Spinal cord (tissue), 9 donors: ENCODE measurements at regions not wholly inside any gene's neighbourhood (a gene's known extent, or its start where the extent isn't known, plus 50 kb on each side); places are given as distances from the start of the nearest gene placed in this dataset.
A peak's percentile ranks its signal among the peaks of the same experiment; 100 is the strongest.

Experiments
- DNase-seq, 6 donors: peaks; one replicate each; pipeline versions ENCODE4 v3.0.0 to v3.0.0-alpha.2; 2013 to 2015; ENCODE audit warnings: low spot score in 6 of 6, low read depth in 4 of 6
- H3K27ac ChIP-seq: one replicate; pipeline ENCODE4 v1.5.1; 2013; ENCODE audit warnings: low read depth, low read length, control low read depth
- H3K27me3 ChIP-seq: one replicate; pipeline ENCODE4 v1.6.1; 2013; ENCODE audit warnings: low read length; ENCODE audit not compliant: control insufficient read depth, insufficient read depth
- H3K36me3 ChIP-seq: one replicate; pipeline ENCODE4 v1.6.1; 2013; ENCODE audit warnings: low read length; ENCODE audit not compliant: control insufficient read depth, insufficient read depth
- H3K4me1 ChIP-seq: one replicate; pipeline ENCODE4 v1.6.1; 2013; ENCODE audit warnings: low read length; ENCODE audit not compliant: control insufficient read depth, insufficient read depth
- H3K4me3 ChIP-seq: one replicate; pipeline ENCODE4 v1.5.1; 2013; ENCODE audit warnings: low read depth, low read length, control low read depth
- H3K9me3 ChIP-seq: one replicate; pipeline ENCODE4 v1.6.1; 2013; ENCODE audit warnings: low read length; ENCODE audit not compliant: control insufficient read depth, insufficient read depth
- WGBS: methylation state at CpG from one replicate; pipeline ENCODE4 v1.1.5; 2013; ENCODE audit warnings: missing lambda C conversion rate; ENCODE audit not compliant: insufficient coverage; 5-methylcytosine and 5-hydroxymethylcytosine counted together
- donor health status: healthy.

GRCh38 chr1:80181418-80181817 lies 1174.9 kb upstream of the ADGRL4 start:
- no peaks in the 10 kb centered on the region for H3K4me1 ChIP-seq
- H3K4me3 ChIP-seq = no peak overlapping the region

DNA sequence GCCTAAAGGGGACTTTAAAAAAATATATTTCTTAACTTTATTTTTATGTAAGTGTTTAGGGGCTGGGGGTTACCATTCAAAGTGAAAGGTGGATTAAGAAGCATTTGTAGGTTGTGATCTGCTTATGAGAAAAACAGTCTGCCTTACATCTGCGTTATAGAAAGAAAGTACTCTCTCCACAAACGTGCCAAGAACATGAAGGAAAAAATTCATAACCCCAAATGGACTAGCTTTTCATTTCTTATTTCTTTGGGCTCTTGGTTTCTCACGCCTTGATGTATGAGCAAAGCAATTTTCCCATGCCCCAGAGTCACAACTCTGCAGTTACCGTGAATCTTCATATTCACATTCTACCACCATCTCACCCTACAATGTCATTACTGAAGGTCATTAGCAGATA lies 1165.1 kb upstream of the ADGRL4 start:
- no peaks in the 10 kb centered on the region for H3K9me3 ChIP-seq
- no peaks in the 10 kb centered on the region for H3K36me3 ChIP-seq
- H3K27ac ChIP-seq = no peak overlapping the region
- H3K4me1 ChIP-seq = no peaks in the 10 kb centered on the region
- DNase-seq = no peak
- 100% methylated on average over 3 of the region's 4 CpGs for WGBS
- no peak overlapping the region for H3K4me3 ChIP-seq
- H3K27me3 ChIP-seq = no peaks in the 10 kb centered on the region

More at GRCh38 chr1:80181418-80181817, 1174.9 kb upstream of the ADGRL4 start:
- H3K27me3 ChIP-seq = no peaks in the 10 kb centered on the region
- H3K36me3 ChIP-seq = no peaks in the 10 kb centered on the region
- no peak for DNase-seq
- H3K27ac ChIP-seq = no peak overlapping the region
- H3K9me3 ChIP-seq = no peaks in the 10 kb centered on the region

- WGBS = no CpG with 5 or more reads among the region's 1 CpG
- Histone ChIP-seq H3K36me3 (no peaks in the 10 kb centered on the region), H3K27ac (no peak overlapping the region), H3K4me3 (no peak overlapping the region), H3K9me3 (no peaks in the 10 kb centered on the region), H3K27me3 (no peaks in the 10 kb centered on the region), H3K4me1 (no peaks in the 10 kb centered on the region)
- peak in 4 of 6 donors; percentile 2 to 84 (median 50) for DNase-seq
Observed at GRCh38 chr1:80170811-80171485, 1164.4 kb upstream of the ADGRL4 start.

- Histone ChIP-seq H3K9me3 (no peaks in the 10 kb centered on the region), H3K4me3 (no peak overlapping the region), H3K27me3 (no peaks in the 10 kb centered on the region), H3K27ac (no peak overlapping the region), H3K36me3 (no peaks in the 10 kb centered on the region), H3K4me1 (no peaks in the 10 kb centered on the region)
- no peak for DNase-seq
Observed at GRCh38 chr1:80164150-80164549, 1157.6 kb upstream of the ADGRL4 start.

GRCh38 chr1:80163686-80164085 lies 1157.2 kb upstream of the ADGRL4 start:
- Histone ChIP-seq H3K4me3 (no peak overlapping the region), H3K27ac (no peak overlapping the region), H3K4me1 (no peaks in the 10 kb centered on the region), H3K9me3 (no peaks in the 10 kb centered on the region), H3K27me3 (no peaks in the 10 kb centered on the region), H3K36me3 (no peaks in the 10 kb centered on the region)
- WGBS = 97% methylated on average over 6 of the region's 6 CpGs
- peak in 1 of 6 donors; percentile 89 for DNase-seq

GRCh38 chr1:80158771-80159170 lies 1152.2 kb upstream of the ADGRL4 start:
- Histone ChIP-seq H3K4me3 (no peak overlapping the region), H3K36me3 (no peaks in the 10 kb centered on the region), H3K9me3 (no peaks in the 10 kb centered on the region), H3K27me3 (no peaks in the 10 kb centered on the region), H3K27ac (no peak overlapping the region), H3K4me1 (no peaks in the 10 kb centered on the region)
- peak in 1 of 6 donors; percentile 15 for DNase-seq
- WGBS = no CpG with 5 or more reads among the region's 2 CpGs

- 80% methylated on average over 1 of the region's 4 CpGs for WGBS
Observed at GRCh38 chr1:80158266-80158665, 1151.7 kb upstream of the ADGRL4 start.

DNA sequence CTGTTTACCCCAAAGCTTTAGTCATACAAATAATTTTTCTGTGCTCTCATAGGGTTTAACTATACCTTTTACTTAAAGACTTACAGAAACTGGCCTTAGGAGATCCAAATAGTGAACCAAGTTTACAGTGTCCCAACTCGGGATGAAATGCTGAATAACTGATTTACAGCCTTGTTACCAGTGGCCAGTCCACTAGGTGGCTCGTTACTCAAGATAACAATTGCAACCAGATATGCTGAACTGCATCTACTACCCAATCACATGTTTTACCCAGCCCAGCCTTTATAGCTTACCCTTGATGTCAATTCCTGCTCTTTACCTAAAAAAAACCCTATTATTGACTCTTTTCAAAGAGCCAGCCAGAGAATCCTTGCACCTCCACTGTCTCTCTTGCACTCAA lies 1148.8 kb upstream of the ADGRL4 start:
- DNase-seq = no peak
- H3K4me3 ChIP-seq = no peak overlapping the region
- 41% methylated on average over 2 of the region's 2 CpGs for WGBS

More at GRCh38 chr1:80158266-80158665, 1151.7 kb upstream of the ADGRL4 start:
- Histone ChIP-seq H3K36me3 (no peaks in the 10 kb centered on the region), H3K9me3 (no peaks in the 10 kb centered on the region), H3K4me1 (no peaks in the 10 kb centered on the region), H3K27ac (no peak overlapping the region), H3K4me3 (no peak overlapping the region), H3K27me3 (no peaks in the 10 kb centered on the region)
- peak in 1 of 6 donors; percentile 49 for DNase-seq

GRCh38 chr1:80154176-80154575 lies 1147.6 kb upstream of the ADGRL4 start:
- H3K9me3 ChIP-seq = peaks cover 1% of the 10 kb centered on the region
- no peak overlapping the region for H3K27ac ChIP-seq
- no peaks in the 10 kb centered on the region for H3K4me1 ChIP-seq
- WGBS = 94% methylated on average over 5 of the region's 5 CpGs
- no peak for DNase-seq
- H3K27me3 ChIP-seq = no peaks in the 10 kb centered on the region
- no peak overlapping the region for H3K4me3 ChIP-seq
- H3K36me3 ChIP-seq = no peaks in the 10 kb centered on the region

More for the DNA sequence above, 1148.8 kb upstream of the ADGRL4 start:
- no peaks in the 10 kb centered on the region for H3K4me1 ChIP-seq
- H3K36me3 ChIP-seq = no peaks in the 10 kb centered on the region
- H3K27me3 ChIP-seq = no peaks in the 10 kb centered on the region
- no peak overlapping the region for H3K27ac ChIP-seq
- peaks cover 1% of the 10 kb centered on the region for H3K9me3 ChIP-seq

DNA sequence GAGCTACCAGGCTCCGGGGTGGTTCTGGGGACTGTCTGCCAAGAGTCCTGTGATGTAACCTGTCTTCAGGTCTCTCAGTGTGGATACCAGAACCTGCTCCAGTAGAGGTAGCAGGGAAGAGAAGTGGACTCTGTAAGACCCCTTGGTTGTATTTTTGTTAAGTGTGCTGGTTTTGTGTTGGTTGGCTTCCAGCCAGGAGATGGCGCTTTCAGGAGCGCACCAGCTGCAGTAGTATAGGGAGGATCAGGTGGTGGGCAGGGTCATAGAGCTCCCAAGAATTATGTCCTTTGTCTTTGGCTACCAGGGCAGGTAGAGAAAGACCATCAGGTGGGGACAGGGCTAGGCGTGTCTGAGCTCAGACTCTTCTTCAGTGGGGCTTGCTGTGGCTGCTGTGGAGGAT lies 1147.2 kb upstream of the ADGRL4 start:
- Histone ChIP-seq H3K27me3 (no peaks in the 10 kb centered on the region), H3K9me3 (peaks cover 1% of the 10 kb centered on the region), H3K4me1 (no peaks in the 10 kb centered on the region), H3K4me3 (no peak overlapping the region), H3K36me3 (no peaks in the 10 kb centered on the region), H3K27ac (no peak overlapping the region)
- no peak for DNase-seq
- WGBS = 93% methylated on average over 4 of the region's 4 CpGs
